ENCODE measurements at regions not wholly inside any gene's neighbourhood (a gene's known extent, or its start where the extent isn't known, plus 50 kb on each side); places are given as distances from the start of the nearest gene placed in this dataset.
A peak's percentile ranks its signal among the peaks of the same experiment; 100 is the strongest.
"Not testable (repeated sequence)": the region's sequence is repeated elsewhere in the genome, so short reads cannot be mapped to it uniquely, and the experiment has no call there.

DNA sequence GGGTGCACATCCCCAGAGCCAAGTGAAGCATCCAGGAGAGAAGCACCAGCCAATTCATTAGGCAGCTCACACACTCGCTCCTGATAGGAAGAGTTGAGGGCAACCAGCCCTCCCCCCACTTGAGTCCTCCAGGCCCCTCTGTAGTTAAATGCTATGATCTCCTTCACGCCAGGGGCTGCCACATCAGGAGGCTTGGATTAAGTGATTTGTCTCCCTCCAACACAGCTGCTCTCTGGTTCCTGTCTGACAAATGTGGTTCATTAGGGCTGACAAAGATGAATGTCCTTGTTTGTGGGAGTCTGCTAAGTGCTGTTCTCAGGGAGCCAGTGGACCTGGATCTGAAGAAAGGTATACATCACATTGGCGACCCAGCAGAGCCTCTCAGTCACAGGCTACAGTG lies 94.5 kb upstream of the WSCD1 start:
- DNase-seq: peak; percentile 84

DNA sequence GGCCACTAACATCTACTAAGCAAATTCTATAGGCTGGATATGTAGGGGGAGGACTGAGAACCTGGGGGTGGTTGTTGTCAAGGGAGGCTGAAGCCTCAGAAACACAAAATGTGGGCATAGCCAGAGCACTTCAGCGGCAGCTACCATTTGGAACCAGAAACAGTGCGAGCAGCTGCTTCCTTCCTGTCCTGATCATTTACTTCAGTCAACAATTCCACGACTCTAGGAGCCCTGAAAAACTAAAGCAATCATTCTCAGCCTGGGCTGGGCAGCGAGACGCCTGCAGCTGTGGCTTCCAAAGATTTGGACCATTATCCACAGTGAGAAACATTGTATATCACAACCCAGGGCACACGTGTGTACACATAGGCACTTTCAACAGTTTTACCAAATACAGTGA lies 93.9 kb upstream of the WSCD1 start:
- DNase-seq: peak; percentile 84

DNA sequence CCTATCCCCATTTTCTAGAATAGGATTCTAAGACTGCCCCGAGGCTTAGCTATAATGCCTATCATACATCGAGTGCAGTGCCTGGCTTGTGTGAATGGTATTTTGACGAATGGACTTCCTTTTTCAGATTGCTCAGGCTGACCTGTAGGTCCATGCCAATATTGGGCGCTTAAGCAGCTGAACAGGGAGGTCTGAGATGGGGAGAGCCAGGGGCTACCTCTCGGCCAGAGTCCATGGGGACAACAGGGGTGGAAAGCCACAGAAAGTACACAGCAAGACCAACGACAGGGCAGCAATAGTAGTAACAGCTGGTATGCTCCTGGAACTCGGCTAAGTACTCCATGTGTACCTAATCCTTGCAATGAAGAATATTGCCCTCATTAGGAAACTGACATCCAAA lies 91.7 kb upstream of the WSCD1 start:
- no peak for DNase-seq

DNA sequence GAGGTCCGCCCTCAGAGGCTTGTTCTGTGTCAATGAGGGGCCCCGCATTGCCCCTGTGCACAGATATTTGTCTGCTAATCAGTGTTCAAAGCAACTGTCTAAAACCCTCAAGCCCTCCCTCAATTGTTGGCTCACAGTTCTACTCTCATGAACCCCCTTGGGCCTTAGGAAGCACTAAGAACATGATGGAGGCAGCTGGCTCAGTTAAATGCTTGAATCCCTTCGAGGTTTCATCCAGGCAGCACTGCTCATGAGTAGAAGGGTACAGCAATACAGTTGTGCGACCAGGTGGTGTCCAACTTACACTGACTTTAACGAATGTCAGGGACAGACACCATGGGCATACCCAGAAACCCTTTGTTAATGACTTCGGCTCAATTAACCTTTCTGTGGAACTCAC lies 89.2 kb upstream of the WSCD1 start:
- DNase-seq: peak; percentile 30

DNA sequence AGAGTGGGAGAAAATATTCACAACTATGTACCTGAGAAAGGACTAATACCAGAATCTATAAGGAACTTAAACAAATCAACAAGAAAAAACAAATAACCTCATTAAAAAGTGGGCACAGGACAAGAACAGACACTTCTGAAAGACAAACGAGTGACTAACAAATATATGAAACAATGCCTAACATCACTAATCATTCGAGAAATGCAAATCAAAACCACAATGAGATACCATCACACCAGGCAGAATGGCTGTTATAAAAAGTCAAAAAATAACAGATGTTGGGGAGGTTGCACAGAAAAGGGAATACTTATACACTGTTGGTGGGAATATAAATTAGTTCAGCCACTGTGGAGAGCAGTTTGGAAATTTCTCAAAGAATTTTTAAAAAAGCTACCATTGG lies 83.5 kb upstream of the WSCD1 start:
- DNase-seq: no peak

DNA sequence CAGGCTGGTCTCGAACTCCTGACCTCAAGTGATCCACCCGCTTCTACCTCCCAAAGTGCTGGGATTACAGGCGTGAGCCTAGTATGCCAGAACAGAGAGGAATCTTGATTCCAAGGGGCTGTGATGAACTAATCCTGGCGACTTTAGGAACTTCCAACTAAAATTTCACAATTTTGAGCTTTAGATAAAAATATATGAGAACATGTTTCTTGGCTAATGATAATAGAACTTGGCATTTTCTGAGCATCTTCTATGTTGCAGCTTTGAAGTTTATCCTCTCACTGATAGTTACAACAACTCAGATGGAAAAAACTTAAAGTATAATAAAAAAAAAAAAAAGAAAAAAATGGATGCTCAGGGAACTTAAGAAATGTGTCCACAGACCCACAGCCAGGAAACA lies 69.8 kb upstream of the WSCD1 start:
- no peak for DNase-seq

DNA sequence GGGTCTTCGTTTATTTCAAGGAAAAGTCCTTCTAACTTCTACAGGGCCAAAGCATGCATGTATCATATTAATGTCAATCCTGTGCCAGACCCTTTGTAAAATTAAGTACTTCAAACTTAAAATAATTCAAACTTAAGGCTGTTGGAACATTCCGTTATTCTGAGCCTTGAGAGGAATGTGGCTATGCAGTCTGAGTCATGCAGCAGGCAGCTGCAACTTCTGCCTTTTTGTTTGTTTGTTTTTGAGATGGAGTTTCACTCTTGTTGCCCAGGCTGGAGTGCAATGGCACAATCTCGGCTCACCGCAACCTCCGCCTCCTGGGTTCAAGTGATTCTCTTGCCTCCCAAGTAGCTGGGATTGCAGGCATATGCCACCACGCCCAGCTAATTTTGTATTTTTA lies 67.0 kb upstream of the WSCD1 start:
- DNase-seq: not testable (repeated sequence)

DNA sequence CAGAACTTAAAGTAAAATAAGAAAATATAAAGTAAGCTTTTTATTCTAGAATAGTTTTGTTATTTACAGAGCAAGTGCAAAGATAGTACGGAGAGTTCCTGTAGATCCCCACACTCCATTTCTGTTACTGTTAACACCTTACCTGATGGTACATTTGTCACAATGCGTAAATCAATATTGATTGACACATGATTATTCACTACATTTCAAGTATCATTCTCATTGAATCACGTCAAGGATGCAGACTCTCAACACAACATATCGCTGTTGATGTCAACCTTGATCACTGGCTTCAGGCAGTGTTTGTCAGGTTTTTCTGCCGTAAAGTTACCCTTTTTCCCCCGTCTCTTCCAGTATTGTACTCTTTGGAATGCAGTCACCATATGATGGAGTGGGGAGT lies 64.2 kb upstream of the WSCD1 start:
- DNase-seq: no peak

DNA sequence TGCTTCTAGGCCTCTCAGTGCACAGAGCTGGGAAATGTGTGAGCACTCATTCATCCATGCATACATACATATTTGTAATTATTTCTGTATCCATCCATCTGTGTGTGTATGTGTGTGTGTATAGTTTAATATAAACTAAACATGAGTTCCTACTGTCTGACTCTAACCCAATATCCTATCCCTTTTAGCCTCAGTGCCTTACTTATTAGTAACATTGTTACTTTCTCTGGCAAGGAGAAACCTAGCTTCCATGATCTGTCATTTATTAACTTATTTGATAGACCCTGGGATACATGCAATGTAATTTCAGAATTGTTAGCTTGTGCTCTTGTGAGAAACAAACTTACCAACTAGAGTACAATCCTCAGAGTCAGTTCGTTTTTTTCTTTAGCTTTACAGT lies 59.0 kb upstream of the WSCD1 start:
- no peak for DNase-seq

DNA sequence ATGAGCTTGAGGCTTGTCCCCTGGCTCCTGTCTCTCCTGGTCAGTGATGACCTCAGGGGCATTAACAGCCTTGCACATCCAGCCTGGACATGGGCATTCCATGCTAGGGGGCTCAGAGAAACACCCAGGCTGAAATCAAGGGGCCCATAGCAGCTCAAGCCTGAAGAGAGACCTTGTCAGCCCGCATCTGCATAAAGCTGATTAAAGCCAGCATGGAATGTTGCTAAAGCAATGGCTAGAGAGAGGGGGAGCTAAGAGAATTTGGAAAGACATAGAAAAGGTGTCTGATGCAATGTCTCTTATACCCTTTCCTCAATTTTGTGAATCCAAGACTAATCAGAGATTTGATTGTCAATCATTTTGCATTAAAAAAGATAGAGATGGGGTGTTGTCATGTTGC lies 51.4 kb upstream of the WSCD1 start:
- no peak for DNase-seq

DNA sequence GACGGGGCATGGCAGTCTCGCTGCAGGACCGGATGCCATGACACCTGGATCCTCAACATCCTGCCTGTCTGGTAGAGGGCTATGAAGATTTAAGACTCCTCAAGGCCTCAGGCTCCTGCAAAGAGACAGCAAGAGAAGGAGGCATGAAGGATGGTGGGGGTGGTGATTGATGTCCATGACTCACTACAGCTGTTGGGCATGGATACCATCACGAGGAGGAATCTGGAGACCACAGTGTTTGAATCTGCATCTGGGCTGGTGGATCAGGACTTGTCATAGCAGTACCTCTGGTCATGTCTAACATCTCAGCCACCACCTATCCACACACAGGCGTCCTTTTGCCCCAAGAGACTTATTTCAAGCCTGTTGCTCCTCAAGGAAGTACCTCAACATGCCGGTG lies 50.2 kb upstream of the WSCD1 start:
- DNase-seq: peak; percentile 38

DNA sequence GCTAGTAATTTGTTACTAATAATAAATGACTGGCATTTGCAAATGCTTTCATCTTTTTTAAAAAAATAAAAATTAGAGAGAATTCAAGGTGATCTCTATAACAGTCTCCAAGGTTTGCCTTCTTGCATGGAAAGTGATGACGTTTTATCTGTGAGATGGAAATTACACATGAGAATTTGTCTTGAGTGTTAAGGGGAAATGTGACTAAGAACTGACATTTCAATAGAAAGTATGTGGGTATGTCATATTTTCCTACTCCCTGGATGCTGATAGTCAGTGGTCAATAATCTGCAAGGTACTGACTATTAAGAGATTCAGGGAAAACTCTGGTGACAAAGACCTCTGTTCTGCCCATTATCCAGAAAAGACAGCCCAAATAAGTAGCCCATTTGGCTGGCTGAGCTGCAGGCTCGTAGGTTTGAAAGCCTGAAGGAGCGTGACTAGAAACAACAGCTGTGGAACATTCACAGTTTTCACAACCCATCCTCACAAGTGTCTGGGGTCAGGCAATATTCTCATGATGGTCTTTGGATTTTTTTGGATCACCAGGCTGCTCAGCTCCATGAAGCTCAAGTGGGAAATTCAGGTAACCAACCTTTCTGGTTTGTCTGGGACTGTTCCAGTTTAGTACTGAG lies 49.7 kb upstream of the WSCD1 start:
- peak; percentile 47 for DNase-seq
